Endothelial cell of umbilical vein (primary cell): ENCODE measurements at regions not wholly inside any gene's neighbourhood (a gene's known extent, or its start where the extent isn't known, plus 50 kb on each side); places are given as distances from the start of the nearest gene placed in this dataset.

ENCODE experiments used
- BruUV-seq: library from RNA; stranded (reverse); fragments of 400-500 nt; replicated peaks from 2 replicates; lab custom pipeline; 2021; lab: Mats Ljungman, UMichigan
- CTCF ChIA-PET: fragments of 300-600, 350-600 bp; sonication (Branson Sonifier 250); formaldehyde crosslinking; loops from one replicate; lab custom pipeline; 2021; ENCODE audit warnings: antibody characterized with exemption, inconsistent platforms; lab: Charles Lee
- POLR2A ChIA-PET: fragments of 300-600, 350-600 bp; sonication (Branson Sonifier 250); formaldehyde crosslinking; loops from one replicate; lab custom pipeline; 2021; ENCODE audit warnings: antibody characterized with exemption, inconsistent platforms; lab: Charles Lee
- DNase-seq: peaks from one replicate; pipeline ENCODE4 v3.0.0-alpha.2; 2011; ENCODE audit warnings: low read depth, low spot score
- FAIRE-seq: peaks from 2 replicates; lab custom pipeline; 2011; peaks lifted over from hg19 to GRCh38; lab: Jason Lieb, UNC
- H2AFZ ChIP-seq: 2 replicates; pipeline ENCODE4 v1.6.0; 2012; ENCODE audit warnings: low read depth, low read length, control low read depth, inconsistent platforms
- H3K27ac ChIP-seq: 2 replicates; pipeline ENCODE4 v1.5.1; 2011; ENCODE audit warnings: low read depth, mild to moderate bottlenecking, control low read depth, low read length, moderate library complexity; ENCODE audit not compliant: insufficient read depth
- H3K27me3 ChIP-seq, 2 experiments: 2 replicates each; pipeline versions ENCODE4 v1.6.0 to v1.6.1; 2011; ENCODE audit warnings: low read length in 2 of 2, mixed read lengths in 1 of 2; ENCODE audit not compliant: control insufficient read depth in 2 of 2, insufficient read depth in 2 of 2
- H3K36me3 ChIP-seq, 2 experiments: 2 replicates in 1 of 2; 3 replicates in 1 of 2; pipeline ENCODE4 v1.5.1; 2011; ENCODE audit warnings: low read length in 2 of 2, mild to moderate bottlenecking in 1 of 2, moderate library complexity in 1 of 2; ENCODE audit not compliant: control insufficient read depth in 2 of 2, insufficient read depth in 2 of 2; ENCODE audit errors: extremely low read depth in 1 of 2
- H3K4me1 ChIP-seq: 3 replicates; pipeline ENCODE4 v1.5.1; 2011; ENCODE audit warnings: mild to moderate bottlenecking, low read length; ENCODE audit not compliant: control insufficient read depth, insufficient read depth; ENCODE audit errors: extremely low read depth
- H3K4me2 ChIP-seq: 2 replicates; pipeline ENCODE4 v1.6.1; 2011; ENCODE audit warnings: low read length, control low read depth, mixed read lengths; ENCODE audit not compliant: insufficient read depth
- H3K4me3 ChIP-seq, 3 experiments: fragments of 200-600 bp in 1 of 3; sonication (generic), shearing (Covaris generic) in 1 of 3; replicated peaks in 1 of 3; 2 replicates each; pipeline ENCODE4 v1.5.1; 2011 to 2016; ENCODE audit warnings: control low read depth in 3 of 3, low read length in 3 of 3, mild to moderate bottlenecking in 2 of 3, inconsistent platforms in 1 of 3, low read depth in 1 of 3, moderate library complexity in 1 of 3; ENCODE audit not compliant: insufficient read depth in 1 of 3
- H3K79me2 ChIP-seq: 2 replicates; pipeline ENCODE4 v1.6.0; 2012; ENCODE audit warnings: low read length, inconsistent platforms; ENCODE audit not compliant: control insufficient read depth, insufficient read depth
- H3K9ac ChIP-seq: replicated peaks from 2 replicates; pipeline ENCODE3; 2011; ENCODE audit warnings: low read length, control low read depth; ENCODE audit not compliant: insufficient read depth; ENCODE audit errors: extremely low read depth
- H3K9me1 ChIP-seq: replicated peaks from 3 replicates; pipeline ENCODE4 v1.6.0; 2011; ENCODE audit warnings: mild to moderate bottlenecking, low read length; ENCODE audit not compliant: control insufficient read depth, insufficient read depth; ENCODE audit errors: extremely low read depth
- H3K9me3 ChIP-seq: replicated peaks from 2 replicates; pipeline ENCODE4 v1.5.1; 2012; ENCODE audit warnings: low read length, inconsistent platforms; ENCODE audit not compliant: control insufficient read depth, insufficient read depth
- H4K20me1 ChIP-seq: replicated peaks from 2 replicates; pipeline ENCODE3; 2011; ENCODE audit warnings: mild to moderate bottlenecking, low read length; ENCODE audit not compliant: control insufficient read depth, insufficient read depth; ENCODE audit errors: extremely low read depth
- CTCF ChIP-seq, 2 donors: IDR thresholded peaks; 1 replicate in 1 of 2; 2 replicates in 1 of 2; pipeline ENCODE4 v1.5.1; 2011; ENCODE audit warnings: low read length in 2 of 2, mild to moderate bottlenecking in 2 of 2, moderate library complexity in 2 of 2, control low read depth in 1 of 2, inconsistent platforms in 1 of 2, low read depth in 1 of 2; ENCODE audit not compliant: insufficient read depth in 1 of 2; ENCODE audit errors: extremely low read depth in 1 of 2
- EZH2 ChIP-seq: IDR thresholded peaks from 2 replicates; pipeline ENCODE4 v1.6.1; 2012; ENCODE audit warnings: borderline replicate concordance, low read depth, mild to moderate bottlenecking, moderate library complexity, low read length, inconsistent platforms; ENCODE audit not compliant: severe bottlenecking
- FOS ChIP-seq: IDR thresholded peaks from 2 replicates; pipeline ENCODE4 v1.6.1; 2011; ENCODE audit warnings: mild to moderate bottlenecking, low read length, moderate library complexity, borderline replicate concordance; ENCODE audit not compliant: insufficient read depth
- GATA2 ChIP-seq: IDR thresholded peaks from 2 replicates; pipeline ENCODE4 v1.7.0; 2011; ENCODE audit warnings: low read depth, mild to moderate bottlenecking, moderate library complexity, mixed read lengths, low read length; ENCODE audit not compliant: insufficient read length, insufficient read depth
- JUN ChIP-seq: IDR thresholded peaks from 2 replicates; pipeline ENCODE4 v1.6.1; 2011; ENCODE audit warnings: borderline replicate concordance, low read depth; ENCODE audit not compliant: insufficient read length, insufficient read depth
- MAX ChIP-seq: IDR thresholded peaks from 2 replicates; pipeline ENCODE4 v1.6.1; 2011; ENCODE audit not compliant: insufficient read depth, insufficient read length
- MYC ChIP-seq: IDR thresholded peaks from one replicate; pipeline ENCODE4 v1.6.1; 2011; ENCODE audit warnings: mild to moderate bottlenecking, low read depth, low read length
- POLR2A ChIP-seq: IDR thresholded peaks from 2 replicates; pipeline ENCODE4 v1.6.1; 2012; ENCODE audit warnings: low read depth, mild to moderate bottlenecking, control low read depth, low read length
- POLR2AphosphoS5 ChIP-seq: IDR thresholded peaks from 2 replicates; pipeline ENCODE4 v1.6.1; 2012; ENCODE audit warnings: low read depth, mild to moderate bottlenecking, control low read depth, low read length, moderate library complexity; ENCODE audit not compliant: insufficient read depth
- dilution Hi-C: fragments of 300-500 bp; cut with MboI; formaldehyde crosslinking; loops from one replicate; pipeline ENCODE4 v1.15.0; 2019; ENCODE audit warnings: low sequenced_read_pairs; ENCODE audit not compliant: extremely low pct_ligation_motif_present
- intact Hi-C: fragments of 100-400 bp; cut with micrococcal nuclease; formaldehyde crosslinking; loops from one replicate; pipeline ENCODE4 v1.10.0; 2022

- Histone ChIP-seq H3K27me3 (no peaks in the 10 kb centered on the region), H3K79me2 (no peaks in the 10 kb centered on the region), H2AFZ (no peak overlapping the region), H3K27ac (no peak overlapping the region), H4K20me1 (no peaks in the 10 kb centered on the region), H3K9ac (no peak overlapping the region), H3K4me3 (no peak overlapping the region), H3K9me3 (no peaks in the 10 kb centered on the region), H3K9me1 (no peaks in the 10 kb centered on the region), H3K36me3 (no peaks in the 10 kb centered on the region), H3K4me2 (no peak overlapping the region), H3K4me1 (no peaks in the 10 kb centered on the region)
- DNase-seq (no peak), FAIRE-seq (no peak)
- dilution Hi-C loops, result no loop called here
- CTCF ChIA-PET, result no interaction called here
- intact Hi-C loops, result no loop called here
- POLR2A ChIA-PET, result no interaction called here
- no TSS peak for BruUV-seq
- no peak for TF ChIP-seq MAX
- TF ChIP-seq CTCF (IDR thresholded peaks at IDR 0.05; ENCODE audit: extremely low read depth in 1 of 2, insufficient read depth in 1 of 2, low read depth in 1 of 2, low read length in 2 of 2), result no peak
- TF ChIP-seq JUN, result no peak
- no peak for TF ChIP-seq GATA2
- no peak for TF ChIP-seq POLR2A
- no peak for TF ChIP-seq EZH2
- no peak for TF ChIP-seq FOS
- TF ChIP-seq MYC, result no peak
- no peak for TF ChIP-seq POLR2AphosphoS5
Observed at GRCh38 chr4:162234595-162234994, 70.8 kb upstream of the FSTL5 start.
